KMS-11 (cell line): ENCODE measurements at regions not wholly inside any gene's neighbourhood (a gene's known extent, or its start where the extent isn't known, plus 50 kb on each side); places are given as distances from the start of the nearest gene placed in this dataset.

Experiments
- H2AFZ ChIP-seq: fragments of 200-600 bp; sonication (generic); 2 replicates; pipeline ENCODE4 v1.6.1; 2016; ENCODE audit warnings: antibody characterized with exemption, mixed run types, low read depth
- H3K27ac ChIP-seq: fragments of 200-600 bp; sonication (generic); 2 replicates; pipeline ENCODE4 v1.6.1; 2016; ENCODE audit warnings: mild to moderate bottlenecking, mixed run types
- H3K27me3 ChIP-seq: fragments of 200-600 bp; sonication (generic); 2 replicates; pipeline ENCODE4 v1.6.1; 2017; ENCODE audit warnings: mild to moderate bottlenecking, low read depth, mixed run types, moderate library complexity; ENCODE audit not compliant: insufficient read depth
- H3K36me3 ChIP-seq: fragments of 200-600 bp; sonication (generic); 2 replicates; pipeline ENCODE4 v1.6.1; 2017; ENCODE audit warnings: mild to moderate bottlenecking, mixed run types; ENCODE audit not compliant: insufficient read depth
- H3K4me1 ChIP-seq: fragments of 200-600 bp; sonication (generic); 2 replicates; pipeline ENCODE4 v1.6.1; 2016; ENCODE audit warnings: mild to moderate bottlenecking, low read depth, mixed run types; ENCODE audit not compliant: poor library complexity, severe bottlenecking
- H3K4me2 ChIP-seq: fragments of 200-600 bp; sonication (generic); 2 replicates; pipeline ENCODE4 v1.7.0; 2016; ENCODE audit warnings: mild to moderate bottlenecking, mixed run types
- H3K4me3 ChIP-seq: fragments of 200-600 bp; sonication (generic); IDR thresholded peaks from 2 replicates; pipeline ENCODE4 v1.6.1; 2017; ENCODE audit warnings: low read depth, low read length, mixed read lengths; ENCODE audit not compliant: insufficient read depth
- H3K79me2 ChIP-seq: fragments of 200-600 bp; sonication (generic); 2 replicates; pipeline ENCODE4 v1.6.1; 2016; ENCODE audit warnings: low read depth, mixed run types; ENCODE audit not compliant: insufficient read depth
- H3K9ac ChIP-seq: fragments of 200-600 bp; sonication (generic); 2 replicates; pipeline ENCODE4 v1.6.1; 2016; ENCODE audit warnings: mild to moderate bottlenecking, mixed run types
- H4K20me1 ChIP-seq: fragments of 200-600 bp; sonication (generic); 2 replicates; pipeline ENCODE4 v1.6.1; 2016; ENCODE audit warnings: mild to moderate bottlenecking, mixed run types; ENCODE audit not compliant: insufficient read depth
- TF ChIP-seq, protein P1 (sequence below): fragments of 200-600 bp; sonication (generic); conservative IDR thresholded peaks from 2 replicates; pipeline ENCODE4 v1.6.1; 2017; ENCODE audit warnings: low read depth, mild to moderate bottlenecking, antibody characterized with exemption, low read length, moderate library complexity, mixed read lengths

DNA sequence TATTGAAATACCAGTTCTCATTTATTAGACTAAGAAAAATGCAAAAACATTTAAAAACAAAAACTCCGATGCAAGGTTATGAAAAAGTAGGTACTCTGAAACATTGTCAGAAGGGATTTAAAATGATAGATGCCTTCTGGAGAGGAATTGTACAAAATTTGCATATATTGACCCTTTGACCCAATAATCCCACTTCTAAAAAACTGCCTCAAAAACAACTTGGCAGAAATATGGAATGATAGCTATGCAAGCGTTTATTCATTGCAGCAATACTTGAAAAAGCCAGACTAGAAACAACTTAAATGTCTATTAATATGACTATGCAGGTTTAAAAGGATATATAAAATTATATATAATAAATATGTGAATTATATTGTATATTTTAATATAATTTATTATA, 118.4 kb downstream of the PLK2 start:
- Histone ChIP-seq H3K4me3 (no peak overlapping the region), H3K27me3 (no peaks in the 10 kb centered on the region), H3K4me2 (no peak overlapping the region), H3K27ac (no peak overlapping the region), H3K4me1 (no peaks in the 10 kb centered on the region), H2AFZ (no peak overlapping the region), H4K20me1 (no peaks in the 10 kb centered on the region), H3K79me2 (no peaks in the 10 kb centered on the region), H3K9ac (no peak overlapping the region), H3K36me3 (no peaks in the 10 kb centered on the region)
- TF ChIP-seq, protein P1, sequence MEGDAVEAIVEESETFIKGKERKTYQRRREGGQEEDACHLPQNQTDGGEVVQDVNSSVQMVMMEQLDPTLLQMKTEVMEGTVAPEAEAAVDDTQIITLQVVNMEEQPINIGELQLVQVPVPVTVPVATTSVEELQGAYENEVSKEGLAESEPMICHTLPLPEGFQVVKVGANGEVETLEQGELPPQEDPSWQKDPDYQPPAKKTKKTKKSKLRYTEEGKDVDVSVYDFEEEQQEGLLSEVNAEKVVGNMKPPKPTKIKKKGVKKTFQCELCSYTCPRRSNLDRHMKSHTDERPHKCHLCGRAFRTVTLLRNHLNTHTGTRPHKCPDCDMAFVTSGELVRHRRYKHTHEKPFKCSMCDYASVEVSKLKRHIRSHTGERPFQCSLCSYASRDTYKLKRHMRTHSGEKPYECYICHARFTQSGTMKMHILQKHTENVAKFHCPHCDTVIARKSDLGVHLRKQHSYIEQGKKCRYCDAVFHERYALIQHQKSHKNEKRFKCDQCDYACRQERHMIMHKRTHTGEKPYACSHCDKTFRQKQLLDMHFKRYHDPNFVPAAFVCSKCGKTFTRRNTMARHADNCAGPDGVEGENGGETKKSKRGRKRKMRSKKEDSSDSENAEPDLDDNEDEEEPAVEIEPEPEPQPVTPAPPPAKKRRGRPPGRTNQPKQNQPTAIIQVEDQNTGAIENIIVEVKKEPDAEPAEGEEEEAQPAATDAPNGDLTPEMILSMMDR, result no peak

- no peak overlapping the region for H3K4me3 ChIP-seq
- TF ChIP-seq, protein P1, result no peak
- H3K36me3 ChIP-seq, result no peaks in the 10 kb centered on the region
- no peak overlapping the region for H2AFZ ChIP-seq
- H3K4me2 ChIP-seq, result no peak overlapping the region
- no peaks in the 10 kb centered on the region for H3K27me3 ChIP-seq
- no peaks in the 10 kb centered on the region for H3K4me1 ChIP-seq
- H3K79me2 ChIP-seq, result no peaks in the 10 kb centered on the region
- no peak overlapping the region for H3K9ac ChIP-seq
- no peaks in the 10 kb centered on the region for H4K20me1 ChIP-seq
- H3K27ac ChIP-seq, result no peak overlapping the region
These were observed 124.4 kb downstream of the PLK2 start for GRCh38 chr5:58335518-58335917.

DNA sequence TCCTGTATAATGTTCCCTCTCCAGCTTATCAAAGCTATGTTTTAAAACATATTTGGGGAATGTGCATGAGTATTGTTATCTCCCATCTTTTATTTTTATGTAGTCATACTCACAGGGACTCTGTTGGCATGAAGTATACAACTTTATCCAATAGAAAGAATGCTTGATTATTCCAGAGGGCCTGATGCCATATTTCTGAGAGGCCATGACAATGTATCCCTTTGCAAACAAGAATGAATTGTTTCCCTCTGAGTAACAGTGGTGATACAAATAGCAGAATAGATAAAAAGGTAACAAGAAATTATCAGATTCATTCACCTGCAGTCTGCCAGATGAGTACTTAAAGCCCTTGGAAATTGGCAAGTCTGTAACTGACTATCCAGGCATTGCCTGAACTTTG, 125.9 kb downstream of the PLK2 start:
- Histone ChIP-seq H3K4me2 (no peak overlapping the region), H3K79me2 (no peaks in the 10 kb centered on the region), H3K9ac (no peak overlapping the region), H3K27ac (no peak overlapping the region), H3K36me3 (no peaks in the 10 kb centered on the region), H3K4me3 (no peak overlapping the region), H2AFZ (no peak overlapping the region), H3K4me1 (no peaks in the 10 kb centered on the region), H3K27me3 (no peaks in the 10 kb centered on the region), H4K20me1 (no peaks in the 10 kb centered on the region)
- TF ChIP-seq, protein P1, result no peak

GRCh38 chr5:58330781-58331180, 129.1 kb downstream of the PLK2 start:
- Histone ChIP-seq H3K27ac (no peak overlapping the region), H3K4me1 (no peaks in the 10 kb centered on the region), H3K27me3 (no peaks in the 10 kb centered on the region), H2AFZ (no peak overlapping the region), H3K79me2 (no peaks in the 10 kb centered on the region), H3K4me3 (no peak overlapping the region), H3K9ac (no peak overlapping the region), H3K4me2 (no peak overlapping the region), H3K36me3 (no peaks in the 10 kb centered on the region), H4K20me1 (no peaks in the 10 kb centered on the region)
- TF ChIP-seq, protein P1, result no peak
